NCI-H1694 (cell line): ENCODE measurements at regions not wholly inside any gene's neighbourhood (a gene's known extent, or its start where the extent isn't known, plus 50 kb on each side); places are given as distances from the start of the nearest gene placed in this dataset.

Source experiments
- DNase-seq: peaks from one replicate; lab custom pipeline; 2025; lab: John Stamatoyannopoulos, UW

GRCh38 chr15:95567686-95568085 lies 762.8 kb upstream of the NR2F2 start:
- DNase-seq = no peak

DNA sequence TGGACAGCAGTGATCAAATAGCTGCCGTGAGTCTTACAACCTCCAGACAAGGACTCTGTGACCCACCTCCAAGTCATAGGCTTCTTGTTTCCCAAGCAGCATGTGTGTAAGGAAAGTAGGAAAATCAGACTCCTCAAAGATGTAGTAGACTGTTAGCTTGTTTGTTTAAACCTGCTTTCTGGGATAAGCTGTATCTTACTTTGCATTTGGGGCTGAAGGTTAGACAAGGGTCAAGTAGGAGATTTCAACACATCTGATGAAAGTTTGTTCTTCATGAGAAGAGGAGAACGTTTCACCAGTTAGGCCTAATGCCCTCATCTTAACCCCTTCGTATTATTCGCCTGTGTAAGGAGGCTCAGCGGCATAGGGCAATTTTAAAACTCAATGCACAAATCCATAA lies 756.4 kb upstream of the NR2F2 start:
- no peak for DNase-seq

DNA sequence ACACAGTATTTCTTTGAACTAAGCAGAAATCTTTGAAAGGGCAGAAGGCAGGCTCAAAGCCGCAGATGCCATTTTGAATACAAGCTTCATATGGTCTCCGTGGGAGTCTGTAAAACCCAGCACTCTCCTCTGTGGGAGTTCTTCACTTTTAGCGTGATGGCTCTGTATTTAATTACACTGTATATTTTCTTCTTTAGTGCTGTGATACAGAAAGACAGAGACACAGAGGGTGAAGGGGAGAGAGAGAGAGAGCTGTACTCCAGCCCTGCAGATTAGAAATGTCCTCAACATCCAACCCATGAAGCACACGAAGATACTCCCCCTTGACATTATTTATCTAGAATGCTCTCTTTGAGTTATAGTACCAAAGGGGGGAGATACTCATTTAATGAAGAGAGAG lies 752.6 kb upstream of the NR2F2 start:
- no peak for DNase-seq

DNA sequence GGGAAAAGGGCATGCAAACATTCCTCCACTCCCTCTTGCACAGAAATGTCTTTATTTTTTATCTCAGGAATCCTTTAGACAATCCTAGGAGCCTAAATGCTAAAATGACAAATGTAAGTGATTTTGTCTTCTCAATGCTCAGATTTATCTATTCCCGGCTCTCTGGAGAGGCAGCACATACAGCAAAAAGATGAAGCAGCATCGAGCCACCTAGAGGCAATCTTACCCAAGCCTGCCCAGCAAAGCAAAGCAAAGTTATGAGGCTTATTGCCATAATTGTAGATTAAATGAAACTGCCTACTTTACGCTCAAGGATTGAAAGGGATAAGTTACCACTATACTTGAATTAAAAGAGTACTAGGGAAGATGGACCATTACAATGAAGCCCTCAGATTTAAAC lies 750.4 kb upstream of the NR2F2 start:
- DNase-seq = no peak

- no peak for DNase-seq
Observed at GRCh38 chr15:95581595-95581994, 748.9 kb upstream of the NR2F2 start.

DNA sequence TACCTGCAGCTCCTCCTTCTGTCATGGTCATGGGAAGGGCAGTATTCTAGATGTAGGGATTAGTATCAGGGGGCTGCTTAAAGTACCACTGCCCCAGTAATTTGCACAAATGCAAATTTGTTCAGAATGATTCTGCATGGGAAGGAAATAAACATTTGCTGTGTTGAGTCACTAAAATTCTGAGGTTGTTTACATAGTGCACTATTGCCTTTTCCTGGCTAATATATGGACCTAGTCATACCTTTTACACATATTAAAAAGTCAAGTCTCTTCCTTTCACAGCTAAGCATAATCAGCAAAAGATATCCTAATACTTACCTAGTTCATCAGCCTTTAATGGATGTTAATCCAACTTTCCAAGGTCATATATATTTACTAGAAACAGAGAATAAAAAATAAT lies 746.4 kb upstream of the NR2F2 start:
- DNase-seq = no peak

- no peak for DNase-seq
Observed at GRCh38 chr15:95588056-95588455, 742.4 kb upstream of the NR2F2 start.

DNA sequence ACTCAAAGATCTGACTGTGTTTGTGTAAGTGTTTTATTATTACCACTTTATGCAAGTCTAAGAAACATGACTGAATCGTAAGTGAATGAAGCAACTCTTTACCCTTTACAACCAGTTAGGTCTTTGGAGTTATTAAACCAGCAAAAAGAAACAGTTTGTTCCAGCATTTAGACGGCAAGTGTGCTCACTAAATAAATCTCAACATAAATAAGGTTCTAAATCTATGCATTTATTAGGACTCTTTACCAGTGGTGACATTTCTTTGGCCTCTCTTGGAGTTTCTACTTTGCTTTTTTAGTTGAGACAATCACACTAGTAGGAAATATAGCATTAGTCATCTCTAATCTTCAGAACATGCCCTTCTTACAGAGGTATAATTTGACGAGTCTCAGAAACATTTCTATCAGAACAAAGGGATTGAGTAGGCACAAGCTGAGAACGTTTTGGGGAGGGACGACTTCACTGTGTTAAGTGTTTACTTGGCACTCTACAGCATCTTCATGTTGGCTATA lies 739.9 kb upstream of the NR2F2 start:
- DNase-seq = no peak

DNA sequence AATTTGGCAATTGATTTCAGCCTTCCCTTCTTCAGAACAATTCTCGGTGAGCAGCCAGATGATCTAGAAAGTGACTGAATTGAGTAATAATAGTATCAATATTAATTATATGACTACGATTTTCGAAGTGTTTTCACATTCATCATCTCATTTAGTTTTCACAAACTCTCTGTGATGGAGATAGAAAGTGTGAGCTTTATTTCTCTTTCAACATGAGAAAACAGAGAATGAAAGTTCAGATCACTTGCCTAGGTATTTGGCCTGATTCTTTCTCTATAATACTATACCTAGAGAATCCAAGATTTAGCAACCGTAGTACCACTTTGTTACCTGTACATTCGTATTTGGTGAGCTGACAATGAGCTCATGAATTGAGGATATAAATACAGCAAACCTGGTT lies 739.2 kb upstream of the NR2F2 start:
- no peak for DNase-seq

- no peak for DNase-seq
Observed at GRCh38 chr15:95591886-95592285, 738.6 kb upstream of the NR2F2 start.

DNA sequence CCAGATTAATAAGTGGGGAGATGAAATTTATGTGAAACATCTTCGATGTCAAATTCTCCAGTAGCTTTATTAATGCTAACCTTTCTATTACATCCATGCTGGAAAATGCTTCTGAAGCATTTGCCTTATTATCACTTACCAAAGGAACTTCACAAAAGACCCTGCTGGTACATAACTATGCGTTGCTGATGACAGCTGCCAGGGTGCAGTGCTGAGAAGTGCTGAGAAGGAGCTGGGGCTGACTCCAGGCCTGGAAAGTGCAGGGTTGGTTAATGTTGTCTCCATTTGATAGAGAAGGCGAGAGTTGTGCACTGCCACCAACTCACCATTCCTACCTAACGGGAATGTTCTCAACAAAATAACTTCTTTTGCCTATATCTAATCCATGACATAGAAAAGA lies 736.0 kb upstream of the NR2F2 start:
- no peak for DNase-seq

- no peak for DNase-seq
Observed at GRCh38 chr15:95595759-95596158, 734.7 kb upstream of the NR2F2 start.

DNA sequence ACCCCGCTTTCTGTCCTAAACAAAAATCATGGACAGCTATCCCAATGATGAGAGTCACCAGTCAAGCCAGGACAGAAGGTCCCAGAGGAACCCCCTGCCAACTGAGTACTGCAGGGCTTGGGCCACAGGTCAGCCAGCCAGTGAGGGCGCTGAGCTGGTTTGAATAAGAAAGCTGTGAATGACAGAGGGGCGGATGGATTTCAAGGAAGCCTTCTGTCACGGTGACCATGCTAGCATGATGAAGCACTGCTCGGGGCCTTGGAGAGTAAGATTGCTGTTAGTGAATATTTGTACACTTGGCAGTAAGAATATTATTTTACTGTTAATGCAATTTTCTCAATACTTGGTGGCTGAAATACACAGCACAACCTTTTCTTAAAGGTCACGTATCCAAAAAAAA lies 734.0 kb upstream of the NR2F2 start:
- DNase-seq = no peak

DNA sequence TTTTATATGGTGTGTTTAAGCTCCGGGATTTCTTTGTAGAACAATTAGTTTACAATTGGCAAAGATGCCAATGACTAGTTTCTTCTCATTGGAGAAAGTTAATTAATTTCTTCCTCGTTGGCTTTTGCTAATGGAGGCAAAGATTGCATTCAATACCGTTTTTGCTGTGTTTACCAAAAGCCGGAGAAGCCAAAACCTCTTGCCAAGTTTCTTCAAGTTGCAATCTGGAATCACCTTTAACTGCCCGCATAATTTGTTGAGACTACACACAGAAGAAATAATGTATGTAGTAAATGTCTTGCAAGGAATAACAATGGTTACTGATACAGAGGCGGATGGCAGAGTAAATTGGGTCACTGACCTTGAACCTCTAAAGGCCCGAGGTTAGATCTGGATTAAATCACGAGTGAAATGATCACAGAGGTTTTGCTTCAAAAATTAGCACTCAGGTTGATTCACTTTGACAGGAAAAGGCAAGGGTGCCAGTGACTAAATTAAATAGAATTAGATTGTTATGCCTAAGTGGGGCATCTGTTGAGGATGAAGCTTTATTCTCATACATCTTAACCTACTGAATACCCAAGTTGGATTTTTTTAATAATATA lies 732.1 kb upstream of the NR2F2 start:
- no peak for DNase-seq

DNA sequence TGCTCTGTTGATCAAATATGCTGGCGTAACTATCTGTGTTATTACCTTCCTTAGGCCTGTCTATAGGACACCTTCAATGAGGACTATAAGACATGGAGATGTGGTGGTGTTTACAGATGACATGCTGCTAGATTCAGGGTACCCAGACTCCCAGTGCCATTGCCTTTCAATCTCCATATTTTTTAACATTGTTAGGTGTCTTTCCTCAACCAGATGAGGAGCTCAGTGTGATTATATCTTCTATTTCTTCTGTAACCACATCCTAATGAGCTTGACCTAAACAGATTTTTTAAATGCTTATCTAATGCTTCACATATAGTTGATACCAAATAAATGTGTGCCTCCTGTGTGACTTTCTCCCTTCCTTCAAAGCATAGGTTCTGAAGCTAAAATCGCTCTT lies 730.1 kb upstream of the NR2F2 start:
- no peak for DNase-seq

DNA sequence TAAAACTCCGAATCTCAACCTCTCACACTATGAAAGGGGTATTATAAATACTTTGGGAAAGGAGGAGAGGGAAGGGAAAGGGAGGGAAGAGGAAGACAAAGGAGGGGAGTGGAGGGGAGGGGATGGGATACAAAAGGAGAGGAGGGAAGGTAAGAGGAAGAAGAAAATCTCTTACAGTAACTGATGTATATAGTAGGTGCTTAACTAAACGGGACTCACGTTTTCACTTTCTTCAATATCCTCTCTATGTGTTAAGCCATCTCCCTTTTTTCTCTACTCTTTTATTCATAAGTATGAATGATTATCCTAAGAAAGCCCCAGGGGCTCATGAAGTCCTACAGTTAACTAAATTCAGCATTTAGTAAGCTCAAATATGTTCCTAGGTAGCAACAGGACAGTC lies 729.6 kb upstream of the NR2F2 start:
- no peak for DNase-seq

- DNase-seq = no peak
Observed at GRCh38 chr15:95601525-95601924, 729.0 kb upstream of the NR2F2 start.

DNA sequence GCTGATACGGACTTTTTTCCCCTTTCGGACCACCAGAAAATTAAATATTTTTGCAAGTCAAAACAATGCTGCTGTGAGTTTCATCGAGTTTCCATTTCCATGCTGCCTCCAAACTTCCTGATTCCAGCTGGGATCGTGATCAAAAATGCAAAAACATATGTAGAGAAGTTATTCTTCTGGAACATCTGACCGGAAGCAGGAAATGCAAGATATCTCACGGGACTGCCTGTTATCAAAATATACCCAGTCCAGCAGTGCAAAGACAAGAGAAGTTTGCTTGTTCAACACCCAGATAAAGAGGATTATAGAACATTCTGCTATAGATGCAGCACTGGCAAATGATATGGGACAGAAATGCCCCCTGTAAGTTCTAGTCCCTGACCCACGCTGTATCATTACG lies 726.7 kb upstream of the NR2F2 start:
- DNase-seq = no peak

- no peak for DNase-seq
Observed at GRCh38 chr15:95604634-95605036, 725.9 kb upstream of the NR2F2 start.

- no peak for DNase-seq
Observed at GRCh38 chr15:95605098-95605497, 725.4 kb upstream of the NR2F2 start.

DNA sequence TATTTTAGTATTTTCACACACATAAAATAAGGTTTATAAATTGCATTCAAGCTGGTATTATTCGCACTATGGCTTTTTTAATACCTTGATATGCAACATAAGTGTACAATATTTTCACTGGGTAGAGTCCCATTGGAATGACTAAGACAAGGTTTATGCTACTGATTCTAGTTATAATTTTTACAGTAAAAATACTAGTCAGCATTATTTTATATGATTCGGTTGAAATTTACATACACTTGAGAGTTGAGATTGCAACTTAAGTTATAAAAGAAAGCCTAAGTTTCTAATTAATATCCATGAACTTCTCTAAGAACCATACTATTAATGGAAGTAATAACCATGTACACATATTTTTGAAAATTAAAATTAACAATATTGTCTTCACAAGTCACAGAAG lies 723.9 kb upstream of the NR2F2 start:
- DNase-seq = no peak

GRCh38 chr15:95608371-95608770 lies 722.1 kb upstream of the NR2F2 start:
- no peak for DNase-seq

- DNase-seq = no peak
Observed at GRCh38 chr15:95609096-95609495, 721.4 kb upstream of the NR2F2 start.

- DNase-seq = no peak
Observed at GRCh38 chr15:95610945-95611344, 719.6 kb upstream of the NR2F2 start.

GRCh38 chr15:95615436-95615835 lies 715.1 kb upstream of the NR2F2 start:
- DNase-seq = no peak
